Psoas muscle (tissue), 7 donors: ENCODE measurements at regions not wholly inside any gene's neighbourhood (a gene's known extent, or its start where the extent isn't known, plus 50 kb on each side); places are given as distances from the start of the nearest gene placed in this dataset.

Experiments
- ATAC-seq, 4 donors: fragments of 200-7000 bp; cut with Tn5 transposase; one replicate each; pipeline ENCODE4 v1.9.1; 2020; ENCODE audit warnings: moderate library complexity in 3 of 4, mild to moderate bottlenecking in 2 of 4
- DNase-seq, 2 donors: peaks; one replicate each; pipeline ENCODE4 v3.0.0-alpha.2; 2020
- H3K27ac ChIP-seq: fragments of 200-600 bp; one replicate; pipeline ENCODE4 v1.8.0; 2022
- H3K27me3 ChIP-seq, 3 donors: fragments of 200-600 bp in 1 of 3; one replicate each; pipeline versions ENCODE4 v1.6.1 to v1.8.0; 2013 to 2022; ENCODE audit warnings: low read length in 2 of 3, mild to moderate bottlenecking in 2 of 3, moderate library complexity in 1 of 3; ENCODE audit not compliant: insufficient read depth in 3 of 3
- H3K36me3 ChIP-seq, 2 donors: fragments of 200-600 bp in 1 of 2; one replicate each; pipeline versions ENCODE4 v1.6.1 to v1.8.0; 2013 to 2022; ENCODE audit warnings: low read depth in 1 of 2, mild to moderate bottlenecking in 1 of 2, moderate library complexity in 1 of 2; ENCODE audit not compliant: insufficient read depth in 1 of 2
- H3K4me1 ChIP-seq: fragments of 200-600 bp; one replicate; pipeline ENCODE4 v1.8.0; 2022
- H3K4me3 ChIP-seq: fragments of 200-600 bp; one replicate; pipeline ENCODE4 v1.8.0; 2022; ENCODE audit warnings: mild to moderate bottlenecking
- H3K9me3 ChIP-seq: fragments of 200-600 bp; one replicate; pipeline ENCODE4 v1.8.0; 2022
- WGBS, 3 donors: extraction: QIAGEN DNeasy Blood & Tissue Kit; methylation state at CpG; one replicate each; pipeline versions ENCODE4 v1.1.6 to v1.1.7; 2013; 5-methylcytosine and 5-hydroxymethylcytosine counted together
- intact Hi-C, 2 donors: fragments of 100-400 bp; cut with DNase I; formaldehyde crosslinking; loops; one replicate each; pipeline versions ENCODE4 v1.11.0 to v1.14.2; 2022
- TF ChIP-seq, protein P1 (sequence below): fragments of 200-600 bp; IDR thresholded peaks from one replicate; pipeline ENCODE4 v1.8.0; 2022; ENCODE audit warnings: antibody characterized with exemption
- donor health status: healthy with polysubstance abuse.
- donor health status: DM: no; HTN: no; CAD: no; lungs with moderate emphysema.
- donor health status: Bipolar disorder and iron deficiency.
- donor health status: healthy.
- donor health status: DM: yes; HTN: yes; CAD: no.
- donor health status: DM: no; HTN: no; CAD: no.
- donor health status: DM: yes; HTN: yes; CAD: no.

DNA sequence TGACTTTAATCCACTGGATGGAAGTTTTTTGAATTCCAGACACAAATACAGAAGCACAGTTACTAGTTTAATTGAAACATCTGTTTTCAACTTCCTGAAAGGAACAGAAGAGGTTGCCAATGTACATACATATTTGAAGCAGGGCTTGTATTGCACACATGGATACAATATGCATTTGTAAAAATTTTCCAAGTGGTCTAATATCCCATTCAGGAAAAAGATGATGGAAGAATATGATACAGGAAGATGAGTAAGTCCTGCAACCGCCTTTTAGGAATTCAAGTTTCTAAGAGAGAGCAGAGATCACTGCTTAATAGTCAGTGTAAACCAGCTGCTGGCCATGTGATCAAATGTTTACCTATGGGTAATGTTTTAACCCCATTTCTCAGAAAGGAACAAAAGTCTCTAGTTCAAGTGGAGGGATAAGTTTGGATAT, 265.4 kb downstream of the TRIB2 start:
- 63 to 79% (median 64%) methylated on average over 1 of the region's 1 CpG for WGBS, 3 donors
- DNase-seq (no peak), ATAC-seq (no peak)
- H3K9me3 ChIP-seq, result no peaks in the 10 kb centered on the region
- H3K4me1 ChIP-seq, result no peaks in the 10 kb centered on the region
- H3K27ac ChIP-seq, result no peak overlapping the region
- H3K27me3 ChIP-seq, result no peaks in the 10 kb centered on the region
- H3K4me3 ChIP-seq, result no peak overlapping the region
- intact Hi-C loops, result no loop called here
- TF ChIP-seq, protein P1, sequence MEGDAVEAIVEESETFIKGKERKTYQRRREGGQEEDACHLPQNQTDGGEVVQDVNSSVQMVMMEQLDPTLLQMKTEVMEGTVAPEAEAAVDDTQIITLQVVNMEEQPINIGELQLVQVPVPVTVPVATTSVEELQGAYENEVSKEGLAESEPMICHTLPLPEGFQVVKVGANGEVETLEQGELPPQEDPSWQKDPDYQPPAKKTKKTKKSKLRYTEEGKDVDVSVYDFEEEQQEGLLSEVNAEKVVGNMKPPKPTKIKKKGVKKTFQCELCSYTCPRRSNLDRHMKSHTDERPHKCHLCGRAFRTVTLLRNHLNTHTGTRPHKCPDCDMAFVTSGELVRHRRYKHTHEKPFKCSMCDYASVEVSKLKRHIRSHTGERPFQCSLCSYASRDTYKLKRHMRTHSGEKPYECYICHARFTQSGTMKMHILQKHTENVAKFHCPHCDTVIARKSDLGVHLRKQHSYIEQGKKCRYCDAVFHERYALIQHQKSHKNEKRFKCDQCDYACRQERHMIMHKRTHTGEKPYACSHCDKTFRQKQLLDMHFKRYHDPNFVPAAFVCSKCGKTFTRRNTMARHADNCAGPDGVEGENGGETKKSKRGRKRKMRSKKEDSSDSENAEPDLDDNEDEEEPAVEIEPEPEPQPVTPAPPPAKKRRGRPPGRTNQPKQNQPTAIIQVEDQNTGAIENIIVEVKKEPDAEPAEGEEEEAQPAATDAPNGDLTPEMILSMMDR, result no peak
- no peaks in the 10 kb centered on the region for H3K36me3 ChIP-seq

DNA sequence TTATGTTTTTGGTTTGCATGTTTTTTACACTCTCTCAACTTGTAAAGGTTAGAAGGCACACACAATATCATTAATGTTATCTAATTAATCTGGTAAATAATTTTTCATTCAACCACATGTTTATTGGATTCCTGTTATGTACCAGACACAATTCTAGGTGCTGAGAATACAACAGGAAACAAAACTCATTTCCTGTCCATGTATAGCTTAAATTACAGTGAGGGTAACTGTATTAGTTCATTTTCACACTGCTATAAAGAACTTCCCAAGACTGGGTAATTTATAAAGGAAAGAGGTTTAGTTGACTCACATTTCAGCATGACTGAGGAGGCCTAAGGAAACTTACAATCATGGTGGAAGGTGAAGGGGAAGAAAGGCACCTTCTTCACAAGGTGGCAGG, 270.5 kb downstream of the TRIB2 start:
- ATAC-seq (no peak), DNase-seq (no peak)
- no peaks in the 10 kb centered on the region for H3K4me1 ChIP-seq
- intact Hi-C loops, result no loop called here
- no peak overlapping the region for H3K27ac ChIP-seq
- no peaks in the 10 kb centered on the region for H3K36me3 ChIP-seq
- TF ChIP-seq, protein P1, result no peak
- H3K27me3 ChIP-seq, result no peaks in the 10 kb centered on the region
- H3K4me3 ChIP-seq, result no peak overlapping the region
- no peaks in the 10 kb centered on the region for H3K9me3 ChIP-seq

GRCh38 chr2:12988279-12988678, 271.5 kb downstream of the TRIB2 start:
- no peaks in the 10 kb centered on the region for H3K27me3 ChIP-seq
- no peaks in the 10 kb centered on the region for H3K4me1 ChIP-seq
- no peak overlapping the region for H3K27ac ChIP-seq
- TF ChIP-seq, protein P1, result no peak
- no peaks in the 10 kb centered on the region for H3K36me3 ChIP-seq
- DNase-seq (no peak), ATAC-seq (no peak)
- H3K9me3 ChIP-seq, result no peaks in the 10 kb centered on the region
- 86 to 94% (median 88%) methylated on average over 2 of the region's 2 CpGs for WGBS, 3 donors
- H3K4me3 ChIP-seq, result no peak overlapping the region
- intact Hi-C loops, result no loop called here

DNA sequence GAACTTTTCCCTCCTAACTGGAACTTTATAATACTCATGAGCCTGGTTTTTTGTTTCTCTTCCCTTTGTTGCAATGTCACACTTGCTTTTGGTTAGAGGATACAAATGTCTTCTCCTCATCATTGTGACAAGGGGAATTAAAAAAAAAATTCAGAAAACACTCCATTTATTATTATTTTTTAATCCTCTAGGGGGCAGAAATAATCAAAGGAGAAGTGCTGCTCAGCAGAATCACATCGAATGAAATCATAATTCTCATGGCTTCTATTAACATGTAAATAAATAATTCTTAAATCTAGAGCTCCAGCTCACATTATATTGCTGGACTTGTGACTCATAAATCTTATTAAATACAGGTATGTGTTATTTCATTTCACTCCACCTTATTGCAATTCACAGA, 273.8 kb downstream of the TRIB2 start:
- no peaks in the 10 kb centered on the region for H3K27me3 ChIP-seq
- DNase-seq (no peak), ATAC-seq (no peak)
- TF ChIP-seq, protein P1, result peak; percentile 13
- intact Hi-C loops, result no loop called here
- H3K27ac ChIP-seq, result no peak overlapping the region
- no peaks in the 10 kb centered on the region for H3K36me3 ChIP-seq
- no peaks in the 10 kb centered on the region for H3K4me1 ChIP-seq
- no peaks in the 10 kb centered on the region for H3K9me3 ChIP-seq
- WGBS, 3 donors, result 21 to 38% (median 29%) methylated on average over 1 of the region's 1 CpG
- no peak overlapping the region for H3K4me3 ChIP-seq

GRCh38 chr2:12998685-12999084, 281.9 kb downstream of the TRIB2 start:
- WGBS, 3 donors, result 77 to 85% (median 81%) methylated on average over 1 of the region's 1 CpG
- intact Hi-C loops, result no loop called here
- H3K9me3 ChIP-seq, result no peaks in the 10 kb centered on the region
- DNase-seq (no peak), ATAC-seq (no peak)
- H3K4me3 ChIP-seq, result no peak overlapping the region
- H3K4me1 ChIP-seq, result no peaks in the 10 kb centered on the region
- TF ChIP-seq, protein P1, result no peak
- H3K36me3 ChIP-seq, result no peaks in the 10 kb centered on the region
- no peak overlapping the region for H3K27ac ChIP-seq
- no peaks in the 10 kb centered on the region for H3K27me3 ChIP-seq
